Endothelial cell of umbilical vein (primary cell): ENCODE measurements at regions not wholly inside any gene's neighbourhood (a gene's known extent, or its start where the extent isn't known, plus 50 kb on each side); places are given as distances from the start of the nearest gene placed in this dataset.

Experiments used
- BruUV-seq: library from RNA; stranded (reverse); fragments of 400-500 nt; replicated peaks from 2 replicates; lab custom pipeline; 2021; lab: Mats Ljungman, UMichigan
- CTCF ChIA-PET: fragments of 300-600, 350-600 bp; sonication (Branson Sonifier 250); formaldehyde crosslinking; loops from one replicate; lab custom pipeline; 2021; ENCODE audit warnings: antibody characterized with exemption, inconsistent platforms; lab: Charles Lee
- POLR2A ChIA-PET: fragments of 300-600, 350-600 bp; sonication (Branson Sonifier 250); formaldehyde crosslinking; loops from one replicate; lab custom pipeline; 2021; ENCODE audit warnings: antibody characterized with exemption, inconsistent platforms; lab: Charles Lee
- DNase-seq: peaks from one replicate; pipeline ENCODE4 v3.0.0-alpha.2; 2011; ENCODE audit warnings: low read depth, low spot score
- FAIRE-seq: peaks from 2 replicates; lab custom pipeline; 2011; peaks lifted over from hg19 to GRCh38; lab: Jason Lieb, UNC
- H2AFZ ChIP-seq: 2 replicates; pipeline ENCODE4 v1.6.0; 2012; ENCODE audit warnings: low read depth, low read length, control low read depth, inconsistent platforms
- H3K27ac ChIP-seq: 2 replicates; pipeline ENCODE4 v1.5.1; 2011; ENCODE audit warnings: low read depth, mild to moderate bottlenecking, control low read depth, low read length, moderate library complexity; ENCODE audit not compliant: insufficient read depth
- H3K27me3 ChIP-seq, 2 experiments: 2 replicates each; pipeline versions ENCODE4 v1.6.0 to v1.6.1; 2011; ENCODE audit warnings: low read length in 2 of 2, mixed read lengths in 1 of 2; ENCODE audit not compliant: control insufficient read depth in 2 of 2, insufficient read depth in 2 of 2
- H3K36me3 ChIP-seq, 2 experiments: 2 replicates in 1 of 2; 3 replicates in 1 of 2; pipeline ENCODE4 v1.5.1; 2011; ENCODE audit warnings: low read length in 2 of 2, mild to moderate bottlenecking in 1 of 2, moderate library complexity in 1 of 2; ENCODE audit not compliant: control insufficient read depth in 2 of 2, insufficient read depth in 2 of 2; ENCODE audit errors: extremely low read depth in 1 of 2
- H3K4me1 ChIP-seq: 3 replicates; pipeline ENCODE4 v1.5.1; 2011; ENCODE audit warnings: mild to moderate bottlenecking, low read length; ENCODE audit not compliant: control insufficient read depth, insufficient read depth; ENCODE audit errors: extremely low read depth
- H3K4me2 ChIP-seq: 2 replicates; pipeline ENCODE4 v1.6.1; 2011; ENCODE audit warnings: low read length, control low read depth, mixed read lengths; ENCODE audit not compliant: insufficient read depth
- H3K4me3 ChIP-seq, 3 experiments: fragments of 200-600 bp in 1 of 3; sonication (generic), shearing (Covaris generic) in 1 of 3; replicated peaks in 1 of 3; 2 replicates each; pipeline ENCODE4 v1.5.1; 2011 to 2016; ENCODE audit warnings: control low read depth in 3 of 3, low read length in 3 of 3, mild to moderate bottlenecking in 2 of 3, inconsistent platforms in 1 of 3, low read depth in 1 of 3, moderate library complexity in 1 of 3; ENCODE audit not compliant: insufficient read depth in 1 of 3
- H3K79me2 ChIP-seq: 2 replicates; pipeline ENCODE4 v1.6.0; 2012; ENCODE audit warnings: low read length, inconsistent platforms; ENCODE audit not compliant: control insufficient read depth, insufficient read depth
- H3K9ac ChIP-seq: replicated peaks from 2 replicates; pipeline ENCODE3; 2011; ENCODE audit warnings: low read length, control low read depth; ENCODE audit not compliant: insufficient read depth; ENCODE audit errors: extremely low read depth
- H3K9me1 ChIP-seq: replicated peaks from 3 replicates; pipeline ENCODE4 v1.6.0; 2011; ENCODE audit warnings: mild to moderate bottlenecking, low read length; ENCODE audit not compliant: control insufficient read depth, insufficient read depth; ENCODE audit errors: extremely low read depth
- H3K9me3 ChIP-seq: replicated peaks from 2 replicates; pipeline ENCODE4 v1.5.1; 2012; ENCODE audit warnings: low read length, inconsistent platforms; ENCODE audit not compliant: control insufficient read depth, insufficient read depth
- H4K20me1 ChIP-seq: replicated peaks from 2 replicates; pipeline ENCODE3; 2011; ENCODE audit warnings: mild to moderate bottlenecking, low read length; ENCODE audit not compliant: control insufficient read depth, insufficient read depth; ENCODE audit errors: extremely low read depth
- EZH2 ChIP-seq: IDR thresholded peaks from 2 replicates; pipeline ENCODE4 v1.6.1; 2012; ENCODE audit warnings: borderline replicate concordance, low read depth, mild to moderate bottlenecking, moderate library complexity, low read length, inconsistent platforms; ENCODE audit not compliant: severe bottlenecking
- FOS ChIP-seq: IDR thresholded peaks from 2 replicates; pipeline ENCODE4 v1.6.1; 2011; ENCODE audit warnings: mild to moderate bottlenecking, low read length, moderate library complexity, borderline replicate concordance; ENCODE audit not compliant: insufficient read depth
- GATA2 ChIP-seq: IDR thresholded peaks from 2 replicates; pipeline ENCODE4 v1.7.0; 2011; ENCODE audit warnings: low read depth, mild to moderate bottlenecking, moderate library complexity, mixed read lengths, low read length; ENCODE audit not compliant: insufficient read length, insufficient read depth
- JUN ChIP-seq: IDR thresholded peaks from 2 replicates; pipeline ENCODE4 v1.6.1; 2011; ENCODE audit warnings: borderline replicate concordance, low read depth; ENCODE audit not compliant: insufficient read length, insufficient read depth
- MYC ChIP-seq: IDR thresholded peaks from one replicate; pipeline ENCODE4 v1.6.1; 2011; ENCODE audit warnings: mild to moderate bottlenecking, low read depth, low read length
- POLR2A ChIP-seq: IDR thresholded peaks from 2 replicates; pipeline ENCODE4 v1.6.1; 2012; ENCODE audit warnings: low read depth, mild to moderate bottlenecking, control low read depth, low read length
- POLR2AphosphoS5 ChIP-seq: IDR thresholded peaks from 2 replicates; pipeline ENCODE4 v1.6.1; 2012; ENCODE audit warnings: low read depth, mild to moderate bottlenecking, control low read depth, low read length, moderate library complexity; ENCODE audit not compliant: insufficient read depth
- dilution Hi-C: fragments of 300-500 bp; cut with MboI; formaldehyde crosslinking; loops from one replicate; pipeline ENCODE4 v1.15.0; 2019; ENCODE audit warnings: low sequenced_read_pairs; ENCODE audit not compliant: extremely low pct_ligation_motif_present
- intact Hi-C: fragments of 100-400 bp; cut with micrococcal nuclease; formaldehyde crosslinking; loops from one replicate; pipeline ENCODE4 v1.10.0; 2022
- TF ChIP-seq, protein P1 (sequence below): IDR thresholded peaks from 2 replicates; pipeline ENCODE4 v1.6.1; 2011; ENCODE audit not compliant: insufficient read depth, insufficient read length
- TF ChIP-seq, protein P2 (sequence below), 2 donors: IDR thresholded peaks; 1 replicate in 1 of 2; 2 replicates in 1 of 2; pipeline ENCODE4 v1.5.1; 2011; ENCODE audit warnings: low read length in 2 of 2, mild to moderate bottlenecking in 2 of 2, moderate library complexity in 2 of 2, control low read depth in 1 of 2, inconsistent platforms in 1 of 2, low read depth in 1 of 2; ENCODE audit not compliant: insufficient read depth in 1 of 2; ENCODE audit errors: extremely low read depth in 1 of 2

GRCh38 chr1:244349103-244349531 lies 102.6 kb downstream of the ADSS2 start:
- Histone ChIP-seq H3K79me2 (no peaks in the 10 kb centered on the region), H3K27ac (peak overlapping the region; percentile 93), H2AFZ (peak overlapping the region; percentile 50), H4K20me1 (no peaks in the 10 kb centered on the region), H3K36me3 (no peaks in the 10 kb centered on the region), H3K9ac (peak overlapping the region; percentile 67), H3K27me3 (no peaks in the 10 kb centered on the region), H3K4me3 (peak overlapping the region in 1 of 3 experiments; percentile 1), H3K4me2 (peak overlapping the region; percentile 69), H3K9me1 (no peaks in the 10 kb centered on the region), H3K4me1 (peaks cover 53% of the 10 kb centered on the region), H3K9me3 (no peaks in the 10 kb centered on the region)
- FAIRE-seq (peak; percentile 86), DNase-seq (peak; percentile 92)
- intact Hi-C loops, result loop anchor here (1.0 to 10.0 kb wide), 5 partner anchors 26 to 486 kb away; partner anchors contain the start of genes ADSS2 and COX20
- dilution Hi-C loops, result no loop called here
- CTCF ChIA-PET, result interaction anchor here (0.6 kb wide), 1 partner anchor 24 kb away, joined by 3 read pairs; no protein-coding TSS in a partner anchor
- no TSS peak for BruUV-seq
- TF ChIP-seq FOS, result peak; percentile 97
- no peak for TF ChIP-seq GATA2
- TF ChIP-seq, protein P1, sequence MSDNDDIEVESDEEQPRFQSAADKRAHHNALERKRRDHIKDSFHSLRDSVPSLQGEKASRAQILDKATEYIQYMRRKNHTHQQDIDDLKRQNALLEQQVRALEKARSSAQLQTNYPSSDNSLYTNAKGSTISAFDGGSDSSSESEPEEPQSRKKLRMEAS, result peak; percentile 74
- TF ChIP-seq JUN, result peak; percentile 90
- no peak for TF ChIP-seq EZH2
- TF ChIP-seq MYC, result peak; percentile 81
- TF ChIP-seq, protein P2, sequence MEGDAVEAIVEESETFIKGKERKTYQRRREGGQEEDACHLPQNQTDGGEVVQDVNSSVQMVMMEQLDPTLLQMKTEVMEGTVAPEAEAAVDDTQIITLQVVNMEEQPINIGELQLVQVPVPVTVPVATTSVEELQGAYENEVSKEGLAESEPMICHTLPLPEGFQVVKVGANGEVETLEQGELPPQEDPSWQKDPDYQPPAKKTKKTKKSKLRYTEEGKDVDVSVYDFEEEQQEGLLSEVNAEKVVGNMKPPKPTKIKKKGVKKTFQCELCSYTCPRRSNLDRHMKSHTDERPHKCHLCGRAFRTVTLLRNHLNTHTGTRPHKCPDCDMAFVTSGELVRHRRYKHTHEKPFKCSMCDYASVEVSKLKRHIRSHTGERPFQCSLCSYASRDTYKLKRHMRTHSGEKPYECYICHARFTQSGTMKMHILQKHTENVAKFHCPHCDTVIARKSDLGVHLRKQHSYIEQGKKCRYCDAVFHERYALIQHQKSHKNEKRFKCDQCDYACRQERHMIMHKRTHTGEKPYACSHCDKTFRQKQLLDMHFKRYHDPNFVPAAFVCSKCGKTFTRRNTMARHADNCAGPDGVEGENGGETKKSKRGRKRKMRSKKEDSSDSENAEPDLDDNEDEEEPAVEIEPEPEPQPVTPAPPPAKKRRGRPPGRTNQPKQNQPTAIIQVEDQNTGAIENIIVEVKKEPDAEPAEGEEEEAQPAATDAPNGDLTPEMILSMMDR (IDR thresholded peaks at IDR 0.05; ENCODE audit: extremely low read depth in 1 of 2, insufficient read depth in 1 of 2, low read depth in 1 of 2, low read length in 2 of 2), result no peak
- no peak for TF ChIP-seq POLR2A
- peak; percentile 33 for TF ChIP-seq POLR2AphosphoS5
- POLR2A ChIA-PET, result no interaction called here
